IMR-90 (cell line): ENCODE measurements at regions not wholly inside any gene's neighbourhood (a gene's known extent, or its start where the extent isn't known, plus 50 kb on each side); places are given as distances from the start of the nearest gene placed in this dataset.

ENCODE experiments used
- ATAC-seq: fragments of 200-7000 bp; cut with Tn5 transposase; 2 replicates; pipeline ENCODE4 v1.9.1; 2020; ENCODE audit warnings: low read depth, mild to moderate bottlenecking, moderate library complexity
- BruUV-seq: library from RNA; stranded (reverse); fragments of 400-500 nt; replicated peaks from 2 replicates; lab custom pipeline; 2021; lab: Mats Ljungman, UMichigan
- CTCF ChIA-PET: fragments of 300-600 bp; formaldehyde crosslinking; extraction: SDS; loops from one replicate; lab custom pipeline; 2021; ENCODE audit warnings: antibody characterized with exemption; lab: Yijun Ruan, JAX
- POLR2A ChIA-PET: fragments of 300-600 bp; sonication (Branson Sonifier 250); formaldehyde crosslinking; loops from one replicate; lab custom pipeline; 2022; ENCODE audit warnings: antibody characterized with exemption; ENCODE audit not compliant: unreplicated experiment; lab: Charles Lee
- DNase-seq: peaks from one replicate; pipeline ENCODE4 v3.0.0; 2013
- H2AFZ ChIP-seq: replicated peaks from 2 replicates; pipeline ENCODE3; 2013; ENCODE audit warnings: low read length, mild to moderate bottlenecking; ENCODE audit not compliant: poor library complexity
- H2AK5ac ChIP-seq: 2 replicates; pipeline ENCODE4 v1.6.1; 2013; ENCODE audit warnings: low read depth, low read length, inconsistent platforms
- H2AK9ac ChIP-seq: replicated peaks from 2 replicates; pipeline ENCODE3; 2013; ENCODE audit warnings: mild to moderate bottlenecking, low read depth, low read length, moderate library complexity; ENCODE audit not compliant: poor library complexity
- H2BK120ac ChIP-seq: 2 replicates; pipeline ENCODE4 v1.6.1; 2013; ENCODE audit warnings: low read depth, low read length, inconsistent platforms
- H2BK15ac ChIP-seq: 3 replicates; pipeline ENCODE4 v1.6.1; 2013; ENCODE audit warnings: low read depth, low read length, inconsistent platforms
- H2BK20ac ChIP-seq: 2 replicates; pipeline ENCODE4 v1.6.1; 2013; ENCODE audit warnings: low read depth, mild to moderate bottlenecking, inconsistent platforms, low read length, moderate library complexity
- H2BK5ac ChIP-seq: 2 replicates; pipeline ENCODE4 v1.6.1; 2013; ENCODE audit warnings: mild to moderate bottlenecking, low read depth, low read length, inconsistent platforms; ENCODE audit not compliant: poor library complexity, severe bottlenecking
- H3K14ac ChIP-seq: replicated peaks from 2 replicates; pipeline ENCODE4 v1.6.1; 2013; ENCODE audit warnings: low read depth, low read length, inconsistent platforms
- H3K18ac ChIP-seq: 2 replicates; pipeline ENCODE4 v1.6.1; 2013; ENCODE audit warnings: low read depth, low read length, control low read depth
- H3K23ac ChIP-seq: 2 replicates; pipeline ENCODE4 v1.6.1; 2013; ENCODE audit warnings: low read depth, low read length, inconsistent platforms
- H3K27ac ChIP-seq: 2 replicates; pipeline ENCODE4 v1.5.1; 2013; ENCODE audit warnings: mild to moderate bottlenecking, control low read depth, low read length; ENCODE audit not compliant: insufficient read depth
- H3K27me3 ChIP-seq: 2 replicates; pipeline ENCODE4 v1.6.1; 2013; ENCODE audit warnings: low read length; ENCODE audit not compliant: control insufficient read depth, insufficient read depth
- H3K36me3 ChIP-seq: 2 replicates; pipeline ENCODE4 v1.6.1; 2013; ENCODE audit warnings: low read length, mixed read lengths; ENCODE audit not compliant: control insufficient read depth, insufficient read depth
- H3K4ac ChIP-seq: 2 replicates; pipeline ENCODE4 v1.6.1; 2013; ENCODE audit warnings: low read depth, low read length, inconsistent platforms
- H3K4me1 ChIP-seq: 2 replicates; pipeline ENCODE4 v1.6.1; 2013; ENCODE audit warnings: low read length, mixed read lengths; ENCODE audit not compliant: control insufficient read depth, insufficient read depth
- H3K4me2 ChIP-seq: 2 replicates; pipeline ENCODE4 v1.6.1; 2013; ENCODE audit warnings: low read depth, mild to moderate bottlenecking, control low read depth, low read length, moderate library complexity
- H3K4me3 ChIP-seq: 2 replicates; pipeline ENCODE4 v1.5.1; 2013; ENCODE audit warnings: low read depth, mild to moderate bottlenecking, control low read depth, low read length, moderate library complexity; ENCODE audit not compliant: insufficient read depth
- H3K56ac ChIP-seq: 2 replicates; pipeline ENCODE4 v1.6.1; 2013; ENCODE audit warnings: low read length, inconsistent platforms; ENCODE audit not compliant: insufficient read depth; ENCODE audit errors: extremely low read depth
- H3K79me1 ChIP-seq, 2 experiments: 2 replicates each; pipeline ENCODE4 v1.6.1; 2013; ENCODE audit warnings: low read length in 2 of 2, inconsistent platforms in 1 of 2, low read depth in 1 of 2
- H3K9ac ChIP-seq: 2 replicates; pipeline ENCODE4 v1.6.1; 2013; ENCODE audit warnings: low read depth, low read length, control low read depth
- H3K9me1 ChIP-seq: 2 replicates; pipeline ENCODE4 v1.6.1; 2013; ENCODE audit warnings: low read length, inconsistent platforms; ENCODE audit not compliant: insufficient read depth
- H3K9me3 ChIP-seq: 2 replicates; pipeline ENCODE4 v1.6.1; 2013; ENCODE audit warnings: low read length; ENCODE audit not compliant: control insufficient read depth, insufficient read depth
- H4K20me1 ChIP-seq: 2 replicates; pipeline ENCODE4 v1.6.1; 2013; ENCODE audit warnings: low read length, inconsistent platforms; ENCODE audit not compliant: insufficient read depth
- H4K5ac ChIP-seq: 2 replicates; pipeline ENCODE4 v1.6.1; 2013; ENCODE audit warnings: mild to moderate bottlenecking, low read depth, low read length, control low read depth
- H4K8ac ChIP-seq, 2 experiments: 2 replicates each; pipeline ENCODE4 v1.6.1; 2013; ENCODE audit warnings: low read depth in 2 of 2, low read length in 2 of 2, control low read depth in 1 of 2, inconsistent platforms in 1 of 2
- H4K91ac ChIP-seq: 2 replicates; pipeline ENCODE4 v1.6.1; 2013; ENCODE audit warnings: low read depth, low read length, inconsistent platforms; ENCODE audit not compliant: insufficient read depth
- BHLHE40 ChIP-seq: fragments of 150-350 bp; IDR thresholded peaks from 2 replicates; pipeline ENCODE4 v1.6.1; 2016; ENCODE audit warnings: mild to moderate bottlenecking, low read depth, low read length
- CEBPB ChIP-seq: IDR thresholded peaks from 2 replicates; pipeline ENCODE4 v1.6.1; 2012; ENCODE audit warnings: low read depth, low read length, improper control_type of control experiment
- CHD1 ChIP-seq: IDR thresholded peaks from 2 replicates; pipeline ENCODE4 v1.6.1; 2012; ENCODE audit warnings: low read depth, low read length, improper control_type of control experiment
- CTCF ChIP-seq: conservative IDR thresholded peaks from 2 replicates; pipeline ENCODE4 v1.5.1; 2012; ENCODE audit warnings: mild to moderate bottlenecking, low read depth, low read length, improper control_type of control experiment
- FOS ChIP-seq: fragments of 150-350 bp; IDR thresholded peaks from 2 replicates; pipeline ENCODE4 v1.6.1; 2016; ENCODE audit warnings: low read depth, low read length
- MAFK ChIP-seq: IDR thresholded peaks from 2 replicates; pipeline ENCODE4 v1.6.1; 2012; ENCODE audit warnings: low read depth, low read length, improper control_type of control experiment
- MAZ ChIP-seq: IDR thresholded peaks from 2 replicates; pipeline ENCODE4 v1.6.1; 2012; ENCODE audit warnings: low read depth, mild to moderate bottlenecking, low read length, improper control_type of control experiment, moderate library complexity, borderline replicate concordance
- MXI1 ChIP-seq: IDR thresholded peaks from 2 replicates; pipeline ENCODE4 v1.6.1; 2012; ENCODE audit warnings: low read depth, mild to moderate bottlenecking, low read length, moderate library complexity, borderline replicate concordance
- NFE2L2 ChIP-seq: fragments of 150-350 bp; IDR thresholded peaks from 2 replicates; pipeline ENCODE4 v1.6.1; 2016; ENCODE audit warnings: low read depth, mild to moderate bottlenecking, low read length
- POLR2A ChIP-seq: IDR thresholded peaks from 2 replicates; pipeline ENCODE4 v1.6.1; 2012; ENCODE audit warnings: mild to moderate bottlenecking, low read depth, low read length
- RAD21 ChIP-seq: IDR thresholded peaks from 2 replicates; pipeline ENCODE4 v1.6.1; 2012; ENCODE audit warnings: low read length, improper control_type of control experiment
- RCOR1 ChIP-seq: IDR thresholded peaks from 2 replicates; pipeline ENCODE4 v1.6.1; 2012; ENCODE audit warnings: mild to moderate bottlenecking, low read length, improper control_type of control experiment; ENCODE audit not compliant: insufficient replicate concordance
- RFX5 ChIP-seq: IDR thresholded peaks from 2 replicates; pipeline ENCODE4 v1.8.0; 2012; ENCODE audit warnings: low read depth, mild to moderate bottlenecking, low read length, moderate library complexity
- SMC3 ChIP-seq: fragments of 150-350 bp; IDR thresholded peaks from 2 replicates; pipeline ENCODE4 v1.6.1; 2016; ENCODE audit warnings: low read depth, mild to moderate bottlenecking, antibody characterized with exemption, low read length, moderate library complexity
- USF2 ChIP-seq: fragments of 150-350 bp; IDR thresholded peaks from 2 replicates; pipeline ENCODE4 v1.6.1; 2017; ENCODE audit warnings: mild to moderate bottlenecking, antibody characterized with exemption, low read length, low read depth
- WGBS, 2 experiments: methylation state at CpG; one replicate each; pipeline versions ENCODE4 v1.1.5 to v1.1.7; 2013; ENCODE audit warnings: missing lambda C conversion rate in 2 of 2; ENCODE audit not compliant: insufficient read length in 1 of 2; ENCODE audit errors: extremely low coverage in 2 of 2; 5-methylcytosine and 5-hydroxymethylcytosine counted together
- dilution Hi-C: fragments of 300-500 bp; cut with HindIII; formaldehyde crosslinking; loops from one replicate; pipeline ENCODE4 v1.14.3; 2018; ENCODE audit warnings: low sequenced_read_pairs; ENCODE audit not compliant: unreplicated experiment
- in situ Hi-C: fragments of 300-500 bp; cut with MboI; formaldehyde crosslinking; loops from 3 replicates; pipeline ENCODE4 v1.14.3; 2019; ENCODE audit warnings: low sequenced_read_pairs, inconsistent platforms, mixed read lengths
- intact Hi-C: fragments of 100-400 bp; cut with micrococcal nuclease; formaldehyde crosslinking; loops from 2 replicates; pipeline ENCODE4 v1.10.0; 2022
- TF ChIP-seq, protein P1 (sequence below): fragments of 150-350 bp; IDR thresholded peaks from 2 replicates; pipeline ENCODE4 v1.6.1; 2016; ENCODE audit warnings: low read depth, mild to moderate bottlenecking, low read length, moderate library complexity, borderline replicate concordance

GRCh38 chr15:98480844-98481243 is 167.5 kb upstream of the IGF1R start:
- ChIA-PET POLR2A (no interaction called here), CTCF (no interaction called here)
- H3K9me3 ChIP-seq = peaks cover 5% of the 10 kb centered on the region
- BruUV-seq = no TSS peak
- DNase-seq (no peak), ATAC-seq (no peak)
- no peaks in the 10 kb centered on the region for H4K20me1 ChIP-seq
- H3K27ac ChIP-seq = no peak overlapping the region
- H2BK120ac ChIP-seq = no peak overlapping the region
- H2BK15ac ChIP-seq = no peak overlapping the region
- no peak overlapping the region for H3K14ac ChIP-seq
- no peak overlapping the region for H3K9ac ChIP-seq
- no peak overlapping the region for H3K4me3 ChIP-seq
- no peak overlapping the region for H4K5ac ChIP-seq
- H3K9me1 ChIP-seq = no peaks in the 10 kb centered on the region
- H4K8ac ChIP-seq = no peak overlapping the region
- H3K4ac ChIP-seq = no peak overlapping the region
- no peaks in the 10 kb centered on the region for H3K36me3 ChIP-seq
- no peak overlapping the region for H3K18ac ChIP-seq
- H3K79me1 ChIP-seq = no peaks in the 10 kb centered on the region
- WGBS, 2 experiments = 14% methylated on average over 2 of the region's 11 CpGs; no CpG with 5 or more reads in 1 of the 2 experiments
- no peak overlapping the region for H2AK5ac ChIP-seq
- H2AFZ ChIP-seq = no peak overlapping the region
- H3K4me2 ChIP-seq = no peak overlapping the region
- no peak overlapping the region for H4K91ac ChIP-seq
- TF ChIP-seq RFX5 (no peak), CHD1 (no peak), MXI1 (no peak), RCOR1 (no peak), CEBPB (no peak), BHLHE40 (no peak), CTCF (no peak), POLR2A (no peak), SMC3 (no peak), NFE2L2 (no peak), USF2 (no peak), MAFK (no peak), RAD21 (no peak), MAZ (no peak), FOS (no peak)
- TF ChIP-seq, protein P1, sequence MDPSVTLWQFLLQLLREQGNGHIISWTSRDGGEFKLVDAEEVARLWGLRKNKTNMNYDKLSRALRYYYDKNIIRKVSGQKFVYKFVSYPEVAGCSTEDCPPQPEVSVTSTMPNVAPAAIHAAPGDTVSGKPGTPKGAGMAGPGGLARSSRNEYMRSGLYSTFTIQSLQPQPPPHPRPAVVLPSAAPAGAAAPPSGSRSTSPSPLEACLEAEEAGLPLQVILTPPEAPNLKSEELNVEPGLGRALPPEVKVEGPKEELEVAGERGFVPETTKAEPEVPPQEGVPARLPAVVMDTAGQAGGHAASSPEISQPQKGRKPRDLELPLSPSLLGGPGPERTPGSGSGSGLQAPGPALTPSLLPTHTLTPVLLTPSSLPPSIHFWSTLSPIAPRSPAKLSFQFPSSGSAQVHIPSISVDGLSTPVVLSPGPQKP = no peak
- H2AK9ac ChIP-seq = no peak overlapping the region
- dilution Hi-C loops (no loop called here), in situ Hi-C loops (no loop called here), intact Hi-C loops (no loop called here)
- H2BK5ac ChIP-seq = no peak overlapping the region
- H2BK20ac ChIP-seq = no peak overlapping the region
- peaks cover 2% of the 10 kb centered on the region; the same call in 1 of the 2 replicates for H3K27me3 ChIP-seq
- H3K23ac ChIP-seq = no peak overlapping the region
- no peak overlapping the region for H3K56ac ChIP-seq
- no peaks in the 10 kb centered on the region for H3K4me1 ChIP-seq
